ENCODE measurements at regions not wholly inside any gene's neighbourhood (a gene's known extent, or its start where the extent isn't known, plus 50 kb on each side); places are given as distances from the start of the nearest gene placed in this dataset.
"Not testable (repeated sequence)": the region's sequence is repeated elsewhere in the genome, so short reads cannot be mapped to it uniquely, and the experiment has no call there.

DNA sequence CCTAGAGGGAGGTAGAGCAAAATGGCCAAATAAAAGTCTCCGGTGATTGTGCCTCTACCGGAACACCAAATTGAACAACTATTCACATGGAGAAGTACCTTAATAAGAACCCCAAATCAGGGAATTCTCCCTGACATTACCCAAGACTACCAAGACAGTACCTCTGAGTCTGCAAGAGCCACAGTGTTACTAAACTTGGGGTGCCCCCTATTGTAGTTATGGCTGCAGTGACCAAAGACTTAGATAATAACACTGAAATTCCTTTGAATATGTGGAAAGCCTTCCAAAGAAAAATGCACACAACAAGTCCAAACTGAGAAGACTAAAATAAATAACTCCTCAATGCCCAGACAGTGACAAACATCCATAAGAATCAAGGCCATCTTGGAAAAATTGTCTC lies 682.9 kb upstream of the LRRTM1 start:
- Mint-ChIP-seq H3K36me3 (no peaks in the 10 kb centered on the region), H3K4me1 (no peaks in the 10 kb centered on the region), H3K27ac (no peak overlapping the region), H3K4me3 (no peak overlapping the region), H3K9me3 (peaks cover 11 to 72% (median 45%) of the 10 kb centered on the region in 6 donors), H3K27me3 (ENCODE audit: low read depth in 3 of 3) (peaks cover 0 to 2% (median 0%) of the 10 kb centered on the region in 3 donors)
- DNase-seq, result no peak

DNA sequence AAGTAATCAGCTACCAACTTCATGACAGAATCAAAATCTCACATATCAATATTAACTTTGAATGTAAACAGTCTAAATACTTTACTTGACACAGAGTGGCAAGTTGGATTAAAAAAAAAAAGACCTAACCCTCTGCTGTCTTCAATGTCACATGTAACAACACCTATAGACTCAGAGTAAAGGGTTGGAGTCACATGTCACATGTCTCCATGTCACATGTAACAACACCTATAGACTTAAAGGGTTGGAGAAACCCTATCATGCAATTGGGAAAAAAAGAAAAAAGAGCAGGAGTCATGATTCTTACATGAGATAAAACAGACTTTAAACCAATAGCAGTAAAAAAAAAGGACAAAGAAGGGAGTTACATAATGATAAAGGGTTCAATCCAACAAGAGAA lies 665.3 kb upstream of the LRRTM1 start:
- DNase-seq, result no peak
- H3K27ac Mint-ChIP-seq, result no peak overlapping the region
- H3K27me3 Mint-ChIP-seq (ENCODE audit: low read depth in 3 of 3), result peaks cover 0 to 8% (median 0%) of the 10 kb centered on the region in 3 donors
- no peak overlapping the region for H3K4me3 Mint-ChIP-seq
- H3K36me3 Mint-ChIP-seq, result peaks cover 0 to 6% (median 0%) of the 10 kb centered on the region in 3 donors
- H3K9me3 Mint-ChIP-seq, result peaks cover 20 to 84% (median 59%) of the 10 kb centered on the region in 6 donors
- no peaks in the 10 kb centered on the region for H3K4me1 Mint-ChIP-seq

DNA sequence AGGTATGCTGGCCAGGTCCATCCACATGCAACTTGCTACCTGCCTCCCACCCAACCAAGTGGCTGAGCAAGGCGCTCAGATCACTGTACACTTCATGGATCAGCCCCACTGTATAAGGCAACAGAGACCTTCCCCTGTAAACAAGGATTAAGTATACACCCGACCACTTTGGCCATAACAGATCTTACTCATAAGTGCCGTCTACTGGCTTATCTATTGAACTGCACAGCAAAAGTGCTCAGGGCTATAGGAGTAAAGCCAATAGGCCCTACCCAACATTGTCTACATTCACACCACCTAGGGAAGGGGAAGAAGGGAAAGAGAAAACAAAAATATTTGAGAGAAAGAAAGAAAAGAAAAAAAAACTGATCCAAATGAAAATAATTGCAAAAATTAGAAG lies 663.9 kb upstream of the LRRTM1 start:
- H3K4me1 Mint-ChIP-seq, result no peaks in the 10 kb centered on the region
- no peak overlapping the region for H3K4me3 Mint-ChIP-seq
- peaks cover 0 to 8% (median 0%) of the 10 kb centered on the region in 3 donors for H3K27me3 Mint-ChIP-seq (ENCODE audit: low read depth in 3 of 3)
- peaks cover 22 to 84% (median 61%) of the 10 kb centered on the region in 6 donors for H3K9me3 Mint-ChIP-seq
- H3K27ac Mint-ChIP-seq, result no peak overlapping the region
- no peak for DNase-seq
- peaks cover 0 to 2% (median 0%) of the 10 kb centered on the region in 3 donors for H3K36me3 Mint-ChIP-seq

DNA sequence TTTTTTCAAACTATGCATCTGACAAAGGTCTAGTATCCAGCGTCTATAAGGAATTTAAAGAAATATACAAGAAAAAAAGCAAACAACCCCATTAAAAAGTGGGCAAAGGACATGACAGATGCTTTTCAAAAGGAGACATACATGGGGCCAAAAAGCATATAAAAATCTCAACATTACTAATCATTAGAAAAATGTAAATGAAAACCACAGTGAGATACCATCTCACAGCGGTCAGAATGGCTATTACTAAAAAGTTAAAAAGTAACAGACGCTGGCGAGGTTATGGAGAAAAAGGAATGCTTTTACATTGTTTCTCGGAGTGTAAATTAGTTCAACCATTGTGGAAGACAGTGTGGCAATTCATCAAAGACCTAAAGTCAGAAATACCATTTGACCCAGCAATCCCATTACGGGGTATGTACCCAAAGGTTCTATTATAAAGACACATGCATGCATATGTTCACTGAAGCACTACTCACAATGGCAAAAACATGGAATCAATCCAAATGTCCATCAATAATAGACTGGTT lies 643.1 kb upstream of the LRRTM1 start:
- H3K4me3 Mint-ChIP-seq, result no peak overlapping the region
- H3K4me1 Mint-ChIP-seq, result no peaks in the 10 kb centered on the region
- no peak overlapping the region for H3K27ac Mint-ChIP-seq
- H3K36me3 Mint-ChIP-seq, result no peaks in the 10 kb centered on the region
- no peak for DNase-seq
- peaks cover 16 to 59% (median 33%) of the 10 kb centered on the region in 6 donors for H3K9me3 Mint-ChIP-seq
- H3K27me3 Mint-ChIP-seq (ENCODE audit: low read depth in 3 of 3), result peaks cover 0 to 3% (median 0%) of the 10 kb centered on the region in 3 donors

DNA sequence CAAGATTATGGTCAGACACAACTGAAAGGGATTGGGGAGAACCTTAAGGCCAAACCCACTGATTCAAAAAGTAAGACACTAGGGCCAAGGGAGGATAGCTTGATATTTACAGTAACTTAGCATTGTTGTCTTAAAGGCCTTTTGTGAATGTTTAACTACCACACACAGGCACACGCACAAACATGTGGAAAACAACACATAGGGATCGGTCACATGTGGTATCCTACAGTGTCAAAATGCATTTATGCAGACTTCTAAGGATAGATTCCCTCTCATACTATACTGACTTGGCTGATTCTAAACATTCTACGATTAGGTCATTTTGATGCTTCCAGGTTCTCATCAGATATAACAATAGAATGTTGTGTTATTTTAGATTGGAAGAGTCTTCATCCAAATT lies 638.9 kb upstream of the LRRTM1 start:
- peaks cover 0 to 3% (median 0%) of the 10 kb centered on the region in 3 donors for H3K27me3 Mint-ChIP-seq (ENCODE audit: low read depth in 3 of 3)
- H3K4me3 Mint-ChIP-seq, result no peak overlapping the region
- peaks cover 13 to 59% (median 22%) of the 10 kb centered on the region in 6 donors for H3K9me3 Mint-ChIP-seq
- DNase-seq, result no peak
- no peaks in the 10 kb centered on the region for H3K4me1 Mint-ChIP-seq
- H3K27ac Mint-ChIP-seq, result no peak overlapping the region
- no peaks in the 10 kb centered on the region for H3K36me3 Mint-ChIP-seq

DNA sequence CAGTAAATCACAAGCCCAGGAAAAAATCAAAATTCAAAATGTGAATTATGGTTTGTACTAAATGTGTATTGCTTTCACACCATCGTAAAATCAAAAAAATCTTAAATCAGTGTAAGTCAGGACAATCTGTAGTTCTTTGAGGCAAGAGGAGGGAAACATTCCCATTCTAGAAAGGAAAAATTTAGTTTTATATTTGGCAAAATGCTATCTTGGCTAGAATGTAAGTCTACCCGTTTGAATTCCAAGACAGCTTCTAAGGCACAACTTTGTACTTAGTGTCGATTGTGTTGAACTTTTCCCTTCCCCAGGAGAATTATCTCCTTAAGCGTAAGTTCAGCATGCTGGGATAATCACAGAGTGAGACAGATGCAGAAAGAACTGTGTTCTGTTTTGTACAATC lies 638.2 kb upstream of the LRRTM1 start:
- Mint-ChIP-seq H3K4me3 (no peak overlapping the region), H3K36me3 (no peaks in the 10 kb centered on the region), H3K27ac (no peak overlapping the region), H3K27me3 (ENCODE audit: low read depth in 3 of 3) (peaks cover 0 to 3% (median 0%) of the 10 kb centered on the region in 3 donors), H3K4me1 (no peaks in the 10 kb centered on the region), H3K9me3 (peaks cover 12 to 61% (median 22%) of the 10 kb centered on the region in 6 donors)
- no peak for DNase-seq

DNA sequence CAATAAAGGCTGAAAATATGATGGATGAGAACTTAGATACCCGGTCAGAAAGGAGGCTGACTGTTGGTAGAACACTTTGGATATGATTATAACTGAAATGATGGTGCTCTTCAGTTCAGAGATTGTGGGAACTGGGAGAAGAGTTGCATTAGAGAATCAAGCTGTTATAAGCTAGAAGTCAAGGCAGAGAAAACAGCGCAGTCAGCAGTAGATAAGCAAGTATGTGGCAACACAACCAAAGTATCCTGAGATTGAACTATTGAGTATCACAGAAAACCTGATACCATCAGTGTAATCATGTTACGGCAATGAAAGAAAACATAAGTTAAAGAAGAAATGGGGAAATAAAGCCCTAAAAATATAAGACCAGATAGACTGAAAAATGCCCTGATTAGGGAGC lies 633.9 kb upstream of the LRRTM1 start:
- Mint-ChIP-seq H3K27ac (no peak overlapping the region), H3K9me3 (peaks cover 9 to 66% (median 28%) of the 10 kb centered on the region in 6 donors), H3K27me3 (ENCODE audit: low read depth in 3 of 3) (no peaks in the 10 kb centered on the region), H3K4me1 (no peaks in the 10 kb centered on the region), H3K4me3 (no peak overlapping the region), H3K36me3 (no peaks in the 10 kb centered on the region)
- DNase-seq, result no peak

DNA sequence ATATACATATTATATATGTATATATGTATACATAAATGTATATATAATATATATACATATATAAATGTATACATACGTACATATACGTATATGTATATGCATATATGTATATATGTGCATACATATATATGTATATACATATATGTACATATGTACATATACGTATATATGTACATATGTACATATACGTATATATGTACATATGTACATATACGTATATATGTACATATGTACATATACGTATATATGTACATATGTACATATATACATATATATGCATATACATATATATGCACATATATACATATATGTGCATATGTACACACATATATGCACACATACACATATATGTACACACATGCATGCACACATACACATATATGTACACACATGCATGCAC lies 627.3 kb upstream of the LRRTM1 start:
- H3K4me1 Mint-ChIP-seq; H3K27me3 Mint-ChIP-seq (ENCODE audit: low read depth in 3 of 3); H3K36me3 Mint-ChIP-seq; H3K4me3 Mint-ChIP-seq; DNase-seq; H3K27ac Mint-ChIP-seq: not testable (repeated sequence)
- peaks cover 9 to 63% (median 33%) of the 10 kb centered on the region in 6 donors for H3K9me3 Mint-ChIP-seq

DNA sequence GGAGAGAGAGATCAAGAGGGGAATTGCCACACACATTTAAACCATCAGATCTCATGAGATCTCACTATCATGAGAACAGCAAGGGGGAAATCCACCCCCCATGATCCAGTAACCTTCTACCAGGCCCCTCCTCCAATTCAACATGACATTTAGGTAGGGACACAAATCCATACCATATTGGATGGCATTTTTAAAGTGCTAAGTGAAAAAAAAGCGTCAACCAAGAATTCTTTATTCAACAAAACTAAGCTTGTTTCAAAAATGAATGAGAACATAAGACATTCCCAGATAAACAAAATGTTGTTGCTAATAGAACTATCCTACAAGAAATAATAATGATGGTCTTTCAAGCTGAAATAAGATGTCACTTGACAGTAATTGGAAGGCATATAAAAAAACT lies 626.2 kb upstream of the LRRTM1 start:
- H3K9me3 Mint-ChIP-seq, result peaks cover 15 to 66% (median 33%) of the 10 kb centered on the region in 6 donors
- H3K4me1 Mint-ChIP-seq, result no peaks in the 10 kb centered on the region
- H3K4me3 Mint-ChIP-seq, result no peak overlapping the region

DNA sequence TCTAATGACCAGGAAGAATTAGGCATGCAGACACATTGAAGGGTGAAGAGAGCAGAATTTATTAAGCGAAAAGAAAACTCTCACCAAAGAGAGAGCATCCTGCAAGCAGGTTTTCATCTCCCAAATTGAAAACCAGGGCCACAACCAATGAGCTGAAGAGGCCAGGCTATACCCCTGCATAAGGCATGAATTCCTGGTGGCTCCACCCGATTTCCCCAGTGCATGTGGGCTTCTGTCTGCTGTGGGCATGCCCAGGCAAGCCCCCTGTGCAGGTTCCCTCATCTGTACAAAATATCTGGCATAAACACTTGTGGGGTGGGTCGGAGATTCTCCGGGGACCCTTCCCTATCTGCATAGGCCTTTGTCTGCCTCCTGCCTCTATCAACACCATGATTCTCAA lies 621.6 kb upstream of the LRRTM1 start:
- DNase-seq, result no peak
- no peaks in the 10 kb centered on the region for H3K4me1 Mint-ChIP-seq
- no peaks in the 10 kb centered on the region for H3K27me3 Mint-ChIP-seq (ENCODE audit: low read depth in 3 of 3)
- no peak overlapping the region for H3K27ac Mint-ChIP-seq
- peaks cover 17 to 66% (median 41%) of the 10 kb centered on the region in 6 donors for H3K9me3 Mint-ChIP-seq
- H3K36me3 Mint-ChIP-seq, result no peaks in the 10 kb centered on the region
- H3K4me3 Mint-ChIP-seq, result no peak overlapping the region

More for the DNA sequence above, 626.2 kb upstream of the LRRTM1 start:
- DNase-seq, result no peak
- H3K36me3 Mint-ChIP-seq, result no peaks in the 10 kb centered on the region
- no peaks in the 10 kb centered on the region for H3K27me3 Mint-ChIP-seq (ENCODE audit: low read depth in 3 of 3)
- H3K27ac Mint-ChIP-seq, result no peak overlapping the region

DNA sequence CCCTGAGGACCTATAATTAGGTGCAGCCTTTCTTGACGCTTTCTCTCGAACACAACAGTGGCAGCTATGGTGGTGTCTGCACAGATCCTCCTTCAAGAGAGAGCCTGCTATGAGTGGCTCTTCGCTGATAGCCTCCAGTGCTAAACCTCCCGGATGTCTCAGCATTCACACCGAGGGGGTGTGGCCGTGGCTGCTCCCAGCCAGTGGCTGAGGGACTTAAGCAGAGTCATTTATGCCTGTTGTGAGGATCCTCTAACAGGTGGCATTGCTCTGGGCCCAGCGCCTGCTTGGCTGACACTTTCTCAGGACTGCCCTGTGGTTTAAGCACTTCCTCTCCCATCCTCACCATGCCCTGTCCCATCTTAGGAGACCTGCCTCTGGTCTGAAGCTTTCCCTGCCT lies 592.0 kb upstream of the LRRTM1 start:
- no peak overlapping the region for H3K27ac Mint-ChIP-seq
- no peaks in the 10 kb centered on the region for H3K4me1 Mint-ChIP-seq
- no peak overlapping the region for H3K4me3 Mint-ChIP-seq
- H3K27me3 Mint-ChIP-seq (ENCODE audit: low read depth in 3 of 3), result no peaks in the 10 kb centered on the region
- H3K36me3 Mint-ChIP-seq, result peaks cover 0 to 3% (median 0%) of the 10 kb centered on the region in 3 donors
- DNase-seq, result no peak
- peaks cover 5 to 58% (median 22%) of the 10 kb centered on the region in 6 donors for H3K9me3 Mint-ChIP-seq

DNA sequence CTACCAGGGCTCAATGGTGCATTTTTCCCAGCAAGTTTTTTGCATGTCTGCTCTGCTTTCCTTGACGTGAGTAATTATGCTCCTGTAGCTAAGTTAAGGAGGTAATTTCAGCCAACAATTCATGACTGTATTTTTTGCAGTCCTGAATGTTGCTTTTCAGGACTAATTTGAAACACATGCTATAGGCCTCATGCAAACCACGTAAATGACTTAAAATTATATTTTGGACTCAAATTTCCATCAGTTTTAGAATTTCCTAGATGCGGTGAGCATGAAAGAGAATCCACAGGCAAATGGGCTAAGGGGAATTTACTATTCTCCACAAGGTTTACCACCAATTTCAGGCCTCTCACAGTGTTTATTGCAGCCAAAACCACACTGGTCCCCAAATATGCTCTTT lies 589.9 kb upstream of the LRRTM1 start:
- Mint-ChIP-seq H3K27me3 (ENCODE audit: low read depth in 3 of 3) (no peaks in the 10 kb centered on the region), H3K36me3 (peaks cover 0 to 3% (median 0%) of the 10 kb centered on the region in 3 donors), H3K4me1 (no peaks in the 10 kb centered on the region), H3K4me3 (no peak overlapping the region), H3K9me3 (peaks cover 2 to 60% (median 16%) of the 10 kb centered on the region in 6 donors), H3K27ac (no peak overlapping the region)
- no peak for DNase-seq

DNA sequence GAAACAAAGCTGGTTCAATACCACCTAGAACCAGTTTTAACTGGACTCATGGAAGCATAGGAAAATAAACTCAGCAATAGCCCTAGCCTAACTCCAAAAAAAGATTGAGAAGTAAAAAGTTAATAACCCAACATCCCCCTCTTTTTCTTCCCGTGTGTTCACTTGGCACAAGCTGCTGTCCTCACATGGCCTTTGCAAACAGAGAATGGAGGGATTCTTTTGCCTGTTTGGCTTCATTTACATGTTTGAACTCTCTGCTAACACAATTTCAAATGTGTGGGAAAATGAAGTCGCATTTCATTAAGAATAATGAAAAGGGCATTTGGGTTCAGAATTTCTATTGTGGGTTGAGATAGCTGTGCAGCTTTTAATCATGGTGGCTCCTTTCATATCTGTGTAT lies 589.2 kb upstream of the LRRTM1 start:
- peaks cover 0 to 3% (median 0%) of the 10 kb centered on the region in 3 donors for H3K36me3 Mint-ChIP-seq
- H3K4me3 Mint-ChIP-seq, result no peak overlapping the region
- no peaks in the 10 kb centered on the region for H3K27me3 Mint-ChIP-seq (ENCODE audit: low read depth in 3 of 3)
- H3K4me1 Mint-ChIP-seq, result no peaks in the 10 kb centered on the region
- no peak for DNase-seq
- H3K27ac Mint-ChIP-seq, result no peak overlapping the region
- H3K9me3 Mint-ChIP-seq, result peaks cover 2 to 54% (median 16%) of the 10 kb centered on the region in 6 donors

DNA sequence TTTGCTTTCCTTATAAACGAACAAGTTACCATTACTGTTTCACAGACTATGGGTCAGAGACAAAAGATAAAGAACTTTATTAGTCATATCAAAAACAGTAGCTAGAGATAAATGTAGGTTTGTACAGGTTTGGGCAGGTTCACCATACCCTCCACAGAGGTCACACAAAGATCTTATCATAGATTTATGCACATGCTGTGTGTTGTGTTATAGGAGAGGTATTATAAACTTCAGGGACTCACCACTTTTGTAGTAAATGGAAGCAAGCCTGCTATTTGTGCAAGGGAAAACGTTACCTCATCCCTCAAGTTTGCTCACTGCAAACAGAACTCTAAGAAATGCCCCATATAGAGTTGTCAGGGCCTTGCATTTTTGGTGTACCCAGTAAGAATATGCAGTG lies 584.5 kb upstream of the LRRTM1 start:
- H3K36me3 Mint-ChIP-seq, result no peaks in the 10 kb centered on the region
- no peak for DNase-seq

DNA sequence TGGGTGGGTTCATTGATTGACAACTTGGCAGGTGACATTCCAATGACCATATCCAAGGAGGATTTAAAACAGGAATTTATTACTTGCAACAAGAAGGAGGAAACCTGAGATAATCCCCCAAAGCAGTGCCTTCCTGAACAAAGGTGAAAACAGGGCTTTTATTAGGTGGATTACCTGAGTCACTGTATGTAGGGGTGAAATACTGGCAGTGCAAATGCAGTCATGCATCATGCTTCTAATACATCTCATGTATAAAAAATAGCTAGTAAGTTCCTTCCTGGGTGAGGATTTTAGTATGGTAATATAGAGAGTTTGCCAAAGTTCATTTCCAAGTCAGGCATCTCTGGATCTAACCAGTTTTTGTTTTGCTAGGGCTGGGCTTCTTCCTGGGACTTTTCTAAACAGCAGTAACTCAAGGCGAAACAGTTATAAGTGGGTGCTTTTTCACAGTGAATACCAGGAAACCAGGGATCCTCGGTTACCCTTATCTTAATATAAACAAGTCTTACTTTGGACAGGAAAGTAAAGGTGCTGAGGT lies 583.4 kb upstream of the LRRTM1 start:
- Mint-ChIP-seq H3K27me3 (ENCODE audit: low read depth in 3 of 3) (no peaks in the 10 kb centered on the region), H3K9me3 (peaks cover 0 to 40% (median 9%) of the 10 kb centered on the region in 6 donors), H3K36me3 (no peaks in the 10 kb centered on the region), H3K4me3 (no peak overlapping the region), H3K4me1 (no peaks in the 10 kb centered on the region), H3K27ac (no peak overlapping the region)
- no peak for DNase-seq

More for the DNA sequence above, 584.5 kb upstream of the LRRTM1 start:
- Mint-ChIP-seq H3K9me3 (peaks cover 0 to 47% (median 9%) of the 10 kb centered on the region in 6 donors), H3K27me3 (ENCODE audit: low read depth in 3 of 3) (no peaks in the 10 kb centered on the region), H3K27ac (no peak overlapping the region), H3K4me3 (no peak overlapping the region), H3K4me1 (no peaks in the 10 kb centered on the region)
